ENCODE measurements at regions not wholly inside any gene's neighbourhood (a gene's known extent, or its start where the extent isn't known, plus 50 kb on each side); places are given as distances from the start of the nearest gene placed in this dataset.

DNA sequence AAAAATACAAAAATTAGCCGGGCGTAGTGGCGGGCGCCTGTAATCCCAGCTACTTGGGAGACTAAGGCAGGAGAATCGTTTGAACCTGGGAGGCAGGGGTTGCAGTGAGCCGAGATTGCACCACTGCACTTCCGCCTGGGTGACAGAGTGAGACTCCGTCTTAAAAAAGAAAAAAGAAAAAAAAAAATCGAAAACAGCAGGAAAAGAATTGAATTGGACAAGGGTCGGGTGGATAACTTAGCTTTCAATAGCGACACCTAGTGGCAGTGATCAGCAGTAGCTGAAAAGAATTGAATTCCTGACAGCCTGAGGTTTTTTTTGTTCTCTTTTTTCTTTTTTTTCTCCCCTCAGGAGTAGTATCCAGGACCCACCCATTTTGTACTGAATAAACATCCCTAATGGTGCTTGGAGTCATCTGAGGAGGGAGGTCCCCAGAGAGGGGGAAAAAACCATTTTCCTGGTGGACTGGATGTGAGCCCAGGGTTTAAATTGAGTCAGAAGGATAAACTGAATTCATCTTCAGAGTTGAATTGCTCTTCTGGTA lies 55.1 kb downstream of the CYCS start:
- TF ChIP-seq, protein P1, sequence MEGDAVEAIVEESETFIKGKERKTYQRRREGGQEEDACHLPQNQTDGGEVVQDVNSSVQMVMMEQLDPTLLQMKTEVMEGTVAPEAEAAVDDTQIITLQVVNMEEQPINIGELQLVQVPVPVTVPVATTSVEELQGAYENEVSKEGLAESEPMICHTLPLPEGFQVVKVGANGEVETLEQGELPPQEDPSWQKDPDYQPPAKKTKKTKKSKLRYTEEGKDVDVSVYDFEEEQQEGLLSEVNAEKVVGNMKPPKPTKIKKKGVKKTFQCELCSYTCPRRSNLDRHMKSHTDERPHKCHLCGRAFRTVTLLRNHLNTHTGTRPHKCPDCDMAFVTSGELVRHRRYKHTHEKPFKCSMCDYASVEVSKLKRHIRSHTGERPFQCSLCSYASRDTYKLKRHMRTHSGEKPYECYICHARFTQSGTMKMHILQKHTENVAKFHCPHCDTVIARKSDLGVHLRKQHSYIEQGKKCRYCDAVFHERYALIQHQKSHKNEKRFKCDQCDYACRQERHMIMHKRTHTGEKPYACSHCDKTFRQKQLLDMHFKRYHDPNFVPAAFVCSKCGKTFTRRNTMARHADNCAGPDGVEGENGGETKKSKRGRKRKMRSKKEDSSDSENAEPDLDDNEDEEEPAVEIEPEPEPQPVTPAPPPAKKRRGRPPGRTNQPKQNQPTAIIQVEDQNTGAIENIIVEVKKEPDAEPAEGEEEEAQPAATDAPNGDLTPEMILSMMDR (conservative IDR thresholded peaks at IDR 0.05): peak; percentile 98
- Mint-ChIP-seq H3K27ac (no peak overlapping the region), H3K9me3 (no peaks in the 10 kb centered on the region), H3K36me3 (ENCODE audit: low read depth) (no peaks in the 10 kb centered on the region), H3K27me3 (ENCODE audit: insufficient read depth) (no peaks in the 10 kb centered on the region), H3K4me1 (peaks cover 12% of the 10 kb centered on the region), H3K4me3 (peak overlapping the region; percentile 37)
- WGBS, 2 experiments (ENCODE audit: insufficient coverage in 1 of 2, insufficient read length in 1 of 2): 0 to 39% methylated on average over 7 to 11 of the region's 11 CpGs
- Histone ChIP-seq H3K27me3 (ENCODE audit: control insufficient read depth, insufficient read depth, low read length, poor library complexity, severe bottlenecking) (no peaks in the 10 kb centered on the region), H3K27ac (ENCODE audit: low read depth, low read length) (no peak overlapping the region), H3K4me1 (ENCODE audit: control insufficient read depth, insufficient read depth, low read length) (no peaks in the 10 kb centered on the region), H3K36me3 (ENCODE audit: control insufficient read depth, insufficient read depth, low read length) (no peaks in the 10 kb centered on the region), H3K9ac (ENCODE audit: extremely low read depth, low read length, poor library complexity, severe bottlenecking) (no peak overlapping the region), H3K9me3 (ENCODE audit: control insufficient read depth, low read length) (no peaks in the 10 kb centered on the region), H3K4me3 (ENCODE audit: low read length) (no peak overlapping the region)
- peak; percentile 77 for DNase-seq

DNA sequence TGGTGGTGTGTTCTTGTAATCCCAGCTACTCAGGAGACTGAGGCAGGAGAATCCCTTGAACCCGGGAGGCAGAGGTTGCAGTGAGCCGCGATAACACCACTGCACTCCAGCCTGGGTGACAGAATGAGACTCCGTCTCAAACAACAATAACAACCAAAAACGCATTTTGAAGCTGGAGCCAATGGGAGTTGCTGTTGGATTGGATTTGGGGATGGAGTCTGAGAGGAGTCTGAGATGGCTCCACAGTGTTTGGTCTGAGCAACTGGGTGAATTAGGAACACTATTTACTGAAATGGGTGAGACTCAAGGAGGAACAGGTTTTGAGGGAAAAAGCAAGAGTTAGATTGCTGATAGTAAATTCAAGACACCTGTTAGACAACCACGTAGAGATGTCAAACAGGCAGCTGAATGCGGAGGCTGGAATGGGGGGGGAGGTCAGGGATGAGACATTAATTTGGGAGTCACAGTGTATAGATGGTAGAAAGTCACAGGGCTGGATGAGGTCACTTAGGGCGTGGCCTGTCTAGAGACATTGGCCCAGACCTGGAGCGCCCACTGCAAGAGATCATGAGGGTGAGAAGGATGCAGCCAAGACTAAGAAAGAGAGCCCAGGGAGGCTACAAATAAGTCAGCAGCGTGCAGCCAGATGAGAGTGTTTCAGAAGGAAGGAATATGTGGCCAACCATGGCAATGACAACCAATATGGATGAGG lies 56.4 kb downstream of the CYCS start:
- Histone ChIP-seq H3K9ac (ENCODE audit: extremely low read depth, low read length, poor library complexity, severe bottlenecking) (no peak overlapping the region), H3K27ac (ENCODE audit: low read depth, low read length) (no peak overlapping the region), H3K4me1 (ENCODE audit: control insufficient read depth, insufficient read depth, low read length) (no peaks in the 10 kb centered on the region), H3K36me3 (ENCODE audit: control insufficient read depth, insufficient read depth, low read length) (no peaks in the 10 kb centered on the region), H3K4me3 (ENCODE audit: low read length) (no peak overlapping the region), H3K9me3 (ENCODE audit: control insufficient read depth, low read length) (no peaks in the 10 kb centered on the region), H3K27me3 (ENCODE audit: control insufficient read depth, insufficient read depth, low read length, poor library complexity, severe bottlenecking) (no peaks in the 10 kb centered on the region)
- Mint-ChIP-seq H3K27me3 (ENCODE audit: insufficient read depth) (peaks cover 2% of the 10 kb centered on the region), H3K9me3 (peaks cover 11% of the 10 kb centered on the region), H3K4me3 (no peak overlapping the region), H3K27ac (no peak overlapping the region), H3K4me1 (peaks cover 12% of the 10 kb centered on the region), H3K36me3 (ENCODE audit: low read depth) (no peaks in the 10 kb centered on the region)
- 92 to 98% methylated on average over 5 to 10 of the region's 10 CpGs for WGBS, 2 experiments (ENCODE audit: insufficient coverage in 1 of 2, insufficient read length in 1 of 2)
- TF ChIP-seq, protein P1 (conservative IDR thresholded peaks at IDR 0.05): no peak
- no peak for DNase-seq

DNA sequence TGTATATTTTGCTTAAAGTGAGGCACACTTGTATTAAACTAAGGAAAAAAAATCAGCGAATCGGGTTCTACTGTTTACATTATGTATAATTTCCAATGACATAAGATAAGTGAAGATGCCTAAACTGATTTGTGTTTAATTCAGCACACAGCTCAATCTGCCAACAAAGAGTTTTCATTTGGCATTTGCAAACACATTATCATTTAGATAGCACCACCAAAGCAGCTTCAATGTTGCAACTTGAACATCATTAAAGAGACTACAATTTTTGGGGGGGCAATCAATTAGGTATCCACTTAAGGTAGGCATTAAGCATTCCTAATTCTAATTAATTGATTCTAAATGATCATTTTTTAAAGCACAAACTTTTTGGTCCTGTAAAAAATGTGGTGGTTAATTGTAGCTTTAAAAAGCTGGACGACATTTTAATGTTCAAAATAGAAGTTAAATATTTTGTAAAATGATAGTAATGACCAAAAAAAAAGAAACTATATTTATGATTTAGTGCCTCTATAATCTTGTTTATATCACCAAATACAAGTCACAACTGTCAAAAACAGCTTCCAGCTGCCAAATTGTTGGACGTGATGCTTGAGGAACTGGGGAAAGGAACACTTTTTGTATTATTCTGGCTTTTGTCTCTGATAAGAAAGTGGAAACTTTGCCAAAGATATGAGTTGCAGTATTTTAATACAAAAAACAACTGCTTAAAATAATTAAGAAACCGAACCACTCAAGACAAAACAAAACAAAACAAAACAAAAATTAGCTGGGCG lies 57.1 kb downstream of the CYCS start:
- Histone ChIP-seq H3K36me3 (ENCODE audit: control insufficient read depth, insufficient read depth, low read length) (no peaks in the 10 kb centered on the region), H3K27ac (ENCODE audit: low read depth, low read length) (no peak overlapping the region), H3K27me3 (ENCODE audit: control insufficient read depth, insufficient read depth, low read length, poor library complexity, severe bottlenecking) (no peaks in the 10 kb centered on the region), H3K9me3 (ENCODE audit: control insufficient read depth, low read length) (no peaks in the 10 kb centered on the region), H3K4me3 (ENCODE audit: low read length) (no peak overlapping the region), H3K4me1 (ENCODE audit: control insufficient read depth, insufficient read depth, low read length) (no peaks in the 10 kb centered on the region), H3K9ac (ENCODE audit: extremely low read depth, low read length, poor library complexity, severe bottlenecking) (no peak overlapping the region)
- Mint-ChIP-seq H3K4me3 (no peak overlapping the region), H3K27me3 (ENCODE audit: insufficient read depth) (peaks cover 2% of the 10 kb centered on the region), H3K27ac (no peak overlapping the region), H3K9me3 (peaks cover 16% of the 10 kb centered on the region), H3K4me1 (peaks cover 12% of the 10 kb centered on the region), H3K36me3 (ENCODE audit: low read depth) (no peaks in the 10 kb centered on the region)
- TF ChIP-seq, protein P1 (conservative IDR thresholded peaks at IDR 0.05): no peak
- 87% methylated on average over 4 of the region's 6 CpGs; no CpG with 5 or more reads in 1 of the 2 experiments for WGBS, 2 experiments (ENCODE audit: insufficient coverage in 1 of 2, insufficient read length in 1 of 2)
- DNase-seq: no peak

Measured in endodermal cell (in vitro differentiated cells).